ENCODE measurements at regions not wholly inside any gene's neighbourhood (a gene's known extent, or its start where the extent isn't known, plus 50 kb on each side); places are given as distances from the start of the nearest gene placed in this dataset.

DNA sequence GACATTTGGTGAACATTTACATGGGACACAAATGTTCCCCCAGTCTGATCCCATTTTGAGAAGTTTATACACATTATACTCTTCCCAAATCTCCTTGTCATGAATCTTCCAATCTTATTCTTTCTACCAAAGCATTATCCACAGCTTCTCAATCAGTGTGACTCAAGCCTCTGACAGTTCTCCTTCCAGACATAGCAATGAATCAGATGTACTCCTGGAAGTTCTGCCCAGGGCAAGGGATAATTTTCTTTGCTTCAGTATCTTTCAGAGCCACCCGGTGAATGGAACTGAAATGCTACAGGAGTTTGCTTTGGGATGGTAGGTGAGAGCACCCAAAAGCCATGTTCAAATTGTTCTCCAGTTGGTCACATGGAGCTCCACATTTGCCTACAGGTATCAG lies 145.5 kb downstream of the ANXA5 start:
- Mint-ChIP-seq H3K9me3 (ENCODE audit: low read depth) (peaks cover under 1% of the 10 kb centered on the region), H3K4me3 (ENCODE audit: low read depth) (no peak overlapping the region), H3K27me3 (no peaks in the 10 kb centered on the region), H3K36me3 (ENCODE audit: insufficient read depth) (no peaks in the 10 kb centered on the region), H3K4me1 (ENCODE audit: low read depth) (no peaks in the 10 kb centered on the region), H3K27ac (no peak overlapping the region)
- no peak for TF ChIP-seq CTCF (IDR thresholded peaks at IDR 0.05; ENCODE audit: unreplicated experiment)
- DNase-seq (ENCODE audit: low spot score, unreplicated experiment): no peak

DNA sequence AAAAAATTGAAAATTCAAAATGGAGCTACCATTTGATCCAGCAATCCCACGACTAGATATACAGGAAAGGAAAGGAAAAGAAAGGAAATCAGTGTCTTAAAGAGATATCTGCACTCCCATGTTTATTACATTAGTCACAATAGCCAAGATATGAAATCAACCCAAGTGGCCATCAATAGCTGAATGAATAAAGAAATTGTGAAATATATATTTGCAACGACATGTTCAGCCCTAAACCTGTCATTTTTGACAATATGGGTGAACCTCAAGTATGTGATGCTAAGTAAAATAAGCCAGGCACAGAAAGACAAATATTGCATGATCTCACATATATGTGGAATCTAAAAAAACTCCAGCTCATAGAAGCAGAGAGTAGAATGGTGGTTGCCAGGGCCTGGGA lies 155.1 kb downstream of the ANXA5 start:
- peaks cover 5% of the 10 kb centered on the region for H3K9me3 Mint-ChIP-seq (ENCODE audit: low read depth)
- no peak for DNase-seq (ENCODE audit: low spot score, unreplicated experiment)
- no peaks in the 10 kb centered on the region for H3K27me3 Mint-ChIP-seq
- H3K36me3 Mint-ChIP-seq (ENCODE audit: insufficient read depth): no peaks in the 10 kb centered on the region
- H3K4me3 Mint-ChIP-seq (ENCODE audit: low read depth): no peak overlapping the region
- no peak for TF ChIP-seq CTCF (IDR thresholded peaks at IDR 0.05; ENCODE audit: unreplicated experiment)
- H3K27ac Mint-ChIP-seq: no peak overlapping the region
- H3K4me1 Mint-ChIP-seq (ENCODE audit: low read depth): no peaks in the 10 kb centered on the region

DNA sequence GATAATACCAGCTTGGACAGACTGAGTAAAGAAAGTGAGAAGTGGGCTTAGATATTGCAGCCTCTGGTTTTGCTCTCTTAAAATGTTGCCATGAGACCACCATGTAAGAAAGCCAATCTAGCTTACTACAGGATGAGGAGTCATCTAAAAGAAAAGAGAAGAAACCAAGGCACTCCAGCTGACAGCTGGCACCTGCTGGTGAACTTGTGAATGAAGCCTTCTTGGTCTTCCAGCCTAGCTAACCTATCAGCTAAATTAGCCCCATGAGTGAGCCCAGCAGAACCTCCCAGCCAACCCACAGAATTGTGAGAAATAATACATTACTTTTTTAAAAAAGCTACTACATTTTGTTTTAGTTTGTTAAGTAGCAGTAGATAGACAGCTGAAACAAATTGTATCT lies 154.5 kb upstream of the QRFPR start:
- no peak overlapping the region for H3K4me3 Mint-ChIP-seq (ENCODE audit: low read depth)
- TF ChIP-seq CTCF (IDR thresholded peaks at IDR 0.05; ENCODE audit: unreplicated experiment): no peak
- no peak for DNase-seq (ENCODE audit: low spot score, unreplicated experiment)
- no peaks in the 10 kb centered on the region for H3K9me3 Mint-ChIP-seq (ENCODE audit: low read depth)
- no peaks in the 10 kb centered on the region for H3K4me1 Mint-ChIP-seq (ENCODE audit: low read depth)
- H3K36me3 Mint-ChIP-seq (ENCODE audit: insufficient read depth): no peaks in the 10 kb centered on the region
- no peaks in the 10 kb centered on the region for H3K27me3 Mint-ChIP-seq
- H3K27ac Mint-ChIP-seq: no peak overlapping the region

- no peaks in the 10 kb centered on the region for H3K27me3 Mint-ChIP-seq
- TF ChIP-seq CTCF (IDR thresholded peaks at IDR 0.05; ENCODE audit: unreplicated experiment): no peak
- DNase-seq (ENCODE audit: low spot score, unreplicated experiment): no peak
- no peak overlapping the region for H3K4me3 Mint-ChIP-seq (ENCODE audit: low read depth)
- H3K27ac Mint-ChIP-seq: no peak overlapping the region
- H3K9me3 Mint-ChIP-seq (ENCODE audit: low read depth): no peaks in the 10 kb centered on the region
- no peaks in the 10 kb centered on the region for H3K4me1 Mint-ChIP-seq (ENCODE audit: low read depth)
- no peaks in the 10 kb centered on the region for H3K36me3 Mint-ChIP-seq (ENCODE audit: insufficient read depth)
Measured at GRCh38 chr4:121534187-121534586, 153.4 kb upstream of the QRFPR start.

- no peak overlapping the region for H3K4me3 Mint-ChIP-seq (ENCODE audit: low read depth)
- H3K9me3 Mint-ChIP-seq (ENCODE audit: low read depth): no peaks in the 10 kb centered on the region
- H3K4me1 Mint-ChIP-seq (ENCODE audit: low read depth): no peaks in the 10 kb centered on the region
- no peak overlapping the region for H3K27ac Mint-ChIP-seq
- no peak for DNase-seq (ENCODE audit: low spot score, unreplicated experiment)
- H3K27me3 Mint-ChIP-seq: no peaks in the 10 kb centered on the region
- no peak for TF ChIP-seq CTCF (IDR thresholded peaks at IDR 0.05; ENCODE audit: unreplicated experiment)
- no peaks in the 10 kb centered on the region for H3K36me3 Mint-ChIP-seq (ENCODE audit: insufficient read depth)
Measured at GRCh38 chr4:121526509-121526908, 145.7 kb upstream of the QRFPR start.
